ENCODE measurements at regions not wholly inside any gene's neighbourhood (a gene's known extent, or its start where the extent isn't known, plus 50 kb on each side); places are given as distances from the start of the nearest gene placed in this dataset.

DNA sequence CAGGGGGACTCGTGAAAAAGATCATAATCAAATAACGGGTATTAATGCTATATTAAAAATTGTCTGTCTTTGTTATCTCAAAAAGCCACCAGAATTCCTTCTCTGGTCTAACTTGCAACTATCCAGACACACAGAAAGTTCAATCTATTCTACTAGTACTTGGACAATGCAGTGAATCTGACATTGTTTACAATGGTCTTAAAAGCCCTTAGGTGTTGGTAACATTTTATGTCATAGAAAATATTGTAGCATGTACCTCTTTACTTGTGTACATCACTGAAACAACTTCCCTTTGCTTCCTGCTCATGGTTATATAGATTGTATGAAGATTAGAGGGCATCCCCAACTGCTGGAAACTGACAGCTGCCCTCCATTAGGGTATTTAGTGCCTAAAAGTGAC lies 71.1 kb upstream of the PPP3CA start:
- Histone ChIP-seq H3K4me2 (ENCODE audit: control insufficient read depth, extremely low read depth, insufficient read depth, low read depth, low read length) (no peak overlapping the region), H3K9me1 (ENCODE audit: control insufficient read depth, extremely low read depth, insufficient read depth, low read length) (no peaks in the 10 kb centered on the region), H3K36me3 (ENCODE audit: control insufficient read depth in 2 of 2, extremely low read depth in 1 of 2, insufficient read depth in 2 of 2, low read length in 2 of 2) (no peaks in the 10 kb centered on the region), H3K4me1 (ENCODE audit: control insufficient read depth, extremely low read depth, insufficient read depth, low read length) (no peaks in the 10 kb centered on the region), H2AFZ (ENCODE audit: control insufficient read depth, low read length) (no peak overlapping the region), H4K20me1 (ENCODE audit: control insufficient read depth, extremely low read depth, insufficient read depth, low read length) (no peaks in the 10 kb centered on the region), H3K27me3 (ENCODE audit: control insufficient read depth, extremely low read depth, insufficient read depth, low read length) (no peaks in the 10 kb centered on the region), H3K9me3 (ENCODE audit: control insufficient read depth, low read depth, low read length) (no peaks in the 10 kb centered on the region), H3K79me2 (ENCODE audit: control insufficient read depth, insufficient read depth, low read length) (no peaks in the 10 kb centered on the region), H3K4me3 (ENCODE audit: control insufficient read depth in 2 of 3, extremely low read depth in 1 of 3, insufficient read depth in 2 of 3, low read depth in 1 of 3, low read length in 3 of 3) (no peak overlapping the region), H3K9ac (ENCODE audit: control insufficient read depth, extremely low read depth, insufficient read depth, low read length) (no peak overlapping the region), H3K27ac (ENCODE audit: control insufficient read depth, insufficient read depth, low read length) (no peak overlapping the region)
- DNase-seq (ENCODE audit: low read depth, low spot score) (no peak), FAIRE-seq (no peak)
- dilution Hi-C loops (cut with MboI; ENCODE audit: extremely low pct_ligation_motif_present, low sequenced_read_pairs): no loop called here
- TF ChIP-seq, protein P1, sequence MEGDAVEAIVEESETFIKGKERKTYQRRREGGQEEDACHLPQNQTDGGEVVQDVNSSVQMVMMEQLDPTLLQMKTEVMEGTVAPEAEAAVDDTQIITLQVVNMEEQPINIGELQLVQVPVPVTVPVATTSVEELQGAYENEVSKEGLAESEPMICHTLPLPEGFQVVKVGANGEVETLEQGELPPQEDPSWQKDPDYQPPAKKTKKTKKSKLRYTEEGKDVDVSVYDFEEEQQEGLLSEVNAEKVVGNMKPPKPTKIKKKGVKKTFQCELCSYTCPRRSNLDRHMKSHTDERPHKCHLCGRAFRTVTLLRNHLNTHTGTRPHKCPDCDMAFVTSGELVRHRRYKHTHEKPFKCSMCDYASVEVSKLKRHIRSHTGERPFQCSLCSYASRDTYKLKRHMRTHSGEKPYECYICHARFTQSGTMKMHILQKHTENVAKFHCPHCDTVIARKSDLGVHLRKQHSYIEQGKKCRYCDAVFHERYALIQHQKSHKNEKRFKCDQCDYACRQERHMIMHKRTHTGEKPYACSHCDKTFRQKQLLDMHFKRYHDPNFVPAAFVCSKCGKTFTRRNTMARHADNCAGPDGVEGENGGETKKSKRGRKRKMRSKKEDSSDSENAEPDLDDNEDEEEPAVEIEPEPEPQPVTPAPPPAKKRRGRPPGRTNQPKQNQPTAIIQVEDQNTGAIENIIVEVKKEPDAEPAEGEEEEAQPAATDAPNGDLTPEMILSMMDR (optimal IDR thresholded peaks at IDR 0.05 in 1 of 3, IDR thresholded peaks at IDR 0.05 in 1 of 3, conservative IDR thresholded peaks at IDR 0.05 in 1 of 3; ENCODE audit: extremely low read depth in 1 of 3, insufficient read depth in 2 of 3, low read length in 3 of 3): no peak
- no peak for TF ChIP-seq EZH2 (IDR thresholded peaks at IDR 0.05; ENCODE audit: low read length)

DNA sequence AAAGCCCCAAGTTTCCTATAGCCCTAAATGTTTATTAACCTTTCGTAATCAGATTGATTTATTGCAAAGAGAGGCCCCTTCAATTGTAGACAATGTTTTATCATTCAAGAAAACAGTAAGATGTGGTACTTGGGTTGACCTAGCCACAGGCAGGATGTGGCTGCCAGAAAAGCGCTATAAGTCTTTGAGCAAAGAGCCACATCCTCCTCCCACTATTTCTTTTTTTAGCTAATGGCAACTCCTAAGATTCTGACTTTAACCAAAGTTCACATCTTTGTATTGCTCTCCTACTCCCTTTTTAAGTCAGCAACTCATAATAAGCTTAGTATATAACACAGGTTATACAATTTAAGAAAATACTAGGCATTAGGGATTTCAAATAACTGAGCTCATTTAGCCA lies 70.7 kb upstream of the PPP3CA start:
- Histone ChIP-seq H4K20me1 (ENCODE audit: control insufficient read depth, extremely low read depth, insufficient read depth, low read length) (no peaks in the 10 kb centered on the region), H3K4me2 (ENCODE audit: control insufficient read depth, extremely low read depth, insufficient read depth, low read depth, low read length) (no peak overlapping the region), H3K27me3 (ENCODE audit: control insufficient read depth, extremely low read depth, insufficient read depth, low read length) (no peaks in the 10 kb centered on the region), H3K36me3 (ENCODE audit: control insufficient read depth in 2 of 2, extremely low read depth in 1 of 2, insufficient read depth in 2 of 2, low read length in 2 of 2) (no peaks in the 10 kb centered on the region), H2AFZ (ENCODE audit: control insufficient read depth, low read length) (no peak overlapping the region), H3K79me2 (ENCODE audit: control insufficient read depth, insufficient read depth, low read length) (no peaks in the 10 kb centered on the region), H3K4me3 (ENCODE audit: control insufficient read depth in 2 of 3, extremely low read depth in 1 of 3, insufficient read depth in 2 of 3, low read depth in 1 of 3, low read length in 3 of 3) (no peak overlapping the region), H3K27ac (ENCODE audit: control insufficient read depth, insufficient read depth, low read length) (no peak overlapping the region), H3K9ac (ENCODE audit: control insufficient read depth, extremely low read depth, insufficient read depth, low read length) (no peak overlapping the region), H3K4me1 (ENCODE audit: control insufficient read depth, extremely low read depth, insufficient read depth, low read length) (no peaks in the 10 kb centered on the region), H3K9me1 (ENCODE audit: control insufficient read depth, extremely low read depth, insufficient read depth, low read length) (no peaks in the 10 kb centered on the region), H3K9me3 (ENCODE audit: control insufficient read depth, low read depth, low read length) (no peaks in the 10 kb centered on the region)
- DNase-seq (ENCODE audit: low read depth, low spot score) (no peak), FAIRE-seq (no peak)
- no peak for TF ChIP-seq EZH2 (IDR thresholded peaks at IDR 0.05; ENCODE audit: low read length)
- TF ChIP-seq, protein P1 (optimal IDR thresholded peaks at IDR 0.05 in 1 of 3, IDR thresholded peaks at IDR 0.05 in 1 of 3, conservative IDR thresholded peaks at IDR 0.05 in 1 of 3; ENCODE audit: extremely low read depth in 1 of 3, insufficient read depth in 2 of 3, low read length in 3 of 3): no peak
- dilution Hi-C loops (cut with MboI; ENCODE audit: extremely low pct_ligation_motif_present, low sequenced_read_pairs): no loop called here
